HepG2 (cell line): ENCODE measurements at regions not wholly inside any gene's neighbourhood (a gene's known extent, or its start where the extent isn't known, plus 50 kb on each side); places are given as distances from the start of the nearest gene placed in this dataset.

Experiments
- ATAC-seq: fragments of 200-7000 bp; cut with Tn5 transposase; 3 replicates; pipeline ENCODE4 v1.9.1; 2020; ENCODE audit warnings: mild to moderate bottlenecking, moderate library complexity
- BruUV-seq: library from RNA; stranded (reverse); fragments of 400-500 nt; replicated peaks from 2 replicates; lab custom pipeline; 2021; lab: Mats Ljungman, UMichigan
- CTCF ChIA-PET: fragments of 300-600 bp; formaldehyde crosslinking; extraction: SDS; loops from one replicate; lab custom pipeline; 2021; ENCODE audit warnings: low total read pairs, inconsistent platforms, low intra/inter-chr PET ratio; lab: Yijun Ruan, JAX
- POLR2A ChIA-PET: fragments of 350-600 bp; sonication (Branson Sonifier 250); formaldehyde crosslinking; loops from one replicate; lab custom pipeline; 2020; ENCODE audit warnings: antibody characterized with exemption, inconsistent platforms; lab: Yijun Ruan, JAX
- DNase-seq: peaks from one replicate; pipeline ENCODE4 v3.0.0-alpha.2; 2015; ENCODE audit warnings: low spot score
- FAIRE-seq: peaks from 3 replicates; lab custom pipeline; 2011; peaks lifted over from hg19 to GRCh38; lab: Jason Lieb, UNC
- H2AFZ ChIP-seq: one replicate; pipeline ENCODE4 v1.6.1; 2011; ENCODE audit warnings: low read length, inconsistent platforms
- H3K27ac ChIP-seq: fragments of 300-600 bp; 3 replicates; pipeline ENCODE4 v1.8.0; 2011; ENCODE audit warnings: mixed run types, mild to moderate bottlenecking, mixed read lengths, low read length, inconsistent platforms; ENCODE audit not compliant: insufficient read depth; ENCODE audit errors: extremely low read length
- H3K27me3 ChIP-seq, 2 experiments: fragments of 200-600 bp in 1 of 2; 2 replicates in 1 of 2; 3 replicates in 1 of 2; pipeline versions ENCODE4 v1.6.0 to v1.8.0; 2011; ENCODE audit warnings: low read length in 2 of 2, mild to moderate bottlenecking in 2 of 2, moderate library complexity in 2 of 2, inconsistent platforms in 1 of 2; ENCODE audit not compliant: insufficient read depth in 2 of 2, control insufficient read depth in 1 of 2
- H3K36me3 ChIP-seq, 2 experiments: fragments of 200-600 bp in 1 of 2; replicated peaks in 1 of 2; 2 replicates in 1 of 2; 3 replicates in 1 of 2; pipeline versions ENCODE4 v1.5.1 to v1.8.0; 2011; ENCODE audit warnings: low read length in 2 of 2, inconsistent platforms in 1 of 2; ENCODE audit not compliant: insufficient read depth in 2 of 2, control insufficient read depth in 1 of 2
- H3K4me1 ChIP-seq: 2 replicates; pipeline ENCODE4 v1.5.1; 2012; ENCODE audit warnings: low read length, inconsistent platforms; ENCODE audit not compliant: insufficient read depth
- H3K4me2 ChIP-seq: 2 replicates; pipeline ENCODE4 v1.6.0; 2011; ENCODE audit warnings: low read depth, low read length, inconsistent platforms
- H3K4me3 ChIP-seq, 3 experiments: fragments of 200-600 bp in 1 of 3; sonication (generic), shearing (Covaris generic) in 1 of 3; replicated peaks in 1 of 3; 2 replicates each; pipeline ENCODE4 v1.5.1; 2011 to 2016; ENCODE audit warnings: low read length in 3 of 3, inconsistent platforms in 2 of 3, low read depth in 2 of 3, mild to moderate bottlenecking in 2 of 3, control low read depth in 1 of 3, mixed read lengths in 1 of 3; ENCODE audit not compliant: insufficient read depth in 1 of 3
- H3K79me2 ChIP-seq: one replicate; pipeline ENCODE4 v1.6.1; 2011; ENCODE audit warnings: low read length, inconsistent platforms; ENCODE audit not compliant: insufficient read depth
- H3K9ac ChIP-seq: 2 replicates; pipeline ENCODE4 v1.6.0; 2011; ENCODE audit warnings: mild to moderate bottlenecking, low read depth, low read length, inconsistent platforms; ENCODE audit not compliant: insufficient read depth
- H3K9me3 ChIP-seq: 2 replicates; pipeline ENCODE4 v1.5.1; 2012; ENCODE audit warnings: mild to moderate bottlenecking, low read length
- H4K20me1 ChIP-seq: 2 replicates; pipeline ENCODE4 v1.6.0; 2011; ENCODE audit warnings: inconsistent platforms, mild to moderate bottlenecking, low read length, moderate library complexity; ENCODE audit not compliant: insufficient read depth
- CENPT ChIP-seq: sonication (generic); formaldehyde crosslinking; IDR thresholded peaks from 2 replicates; pipeline ENCODE4 v1.8.0; 2022; ENCODE audit warnings: low read depth, mild to moderate bottlenecking, moderate library complexity, missing genetic modification reagents
- IRF2 ChIP-seq: IDR thresholded peaks from 2 replicates; pipeline ENCODE4 v1.6.1; 2018; ENCODE audit warnings: missing genetic modification reagents, missing compliant biosample characterization
- KDM1A ChIP-seq: IDR thresholded peaks from 2 replicates; pipeline ENCODE4 v1.6.1; 2016; ENCODE audit warnings: missing compliant biosample characterization
- NFE2L1 ChIP-seq: sonication (generic); formaldehyde crosslinking; IDR thresholded peaks from 2 replicates; pipeline ENCODE4 v1.4.0; 2020; ENCODE audit warnings: missing genetic modification reagents, mild to moderate bottlenecking, borderline replicate concordance
- SIX4 ChIP-seq: sonication (generic); formaldehyde crosslinking; IDR thresholded peaks from 2 replicates; pipeline ENCODE4 v1.4.0; 2020; ENCODE audit warnings: missing genetic modification reagents
- SMYD3 ChIP-seq: sonication (generic); formaldehyde crosslinking; IDR thresholded peaks from 2 replicates; pipeline ENCODE4 v1.8.1; 2023; ENCODE audit warnings: mild to moderate bottlenecking, missing genetic modification reagents
- ZBTB7B ChIP-seq: sonication (generic); formaldehyde crosslinking; IDR thresholded peaks from 2 replicates; pipeline ENCODE4 v1.4.0; 2020; ENCODE audit warnings: missing genetic modification reagents
- ZNF235 ChIP-seq: sonication (generic); formaldehyde crosslinking; IDR thresholded peaks from 2 replicates; pipeline ENCODE4 v1.8.1; 2023; ENCODE audit warnings: mild to moderate bottlenecking, missing genetic modification reagents, borderline replicate concordance
- ZNF746 ChIP-seq: sonication (generic); formaldehyde crosslinking; IDR thresholded peaks from 2 replicates; pipeline ENCODE4 v1.8.0; 2022; ENCODE audit warnings: mild to moderate bottlenecking, missing genetic modification reagents
- ZSCAN22 ChIP-seq: sonication (generic); formaldehyde crosslinking; IDR thresholded peaks from 2 replicates; pipeline ENCODE4 v1.4.0; 2020; ENCODE audit warnings: mild to moderate bottlenecking, missing genetic modification reagents
- WGBS: methylation state at CpG from one replicate; pipeline ENCODE4 v1.1.6; 2017; ENCODE audit warnings: low lambda C conversion rate; 5-methylcytosine and 5-hydroxymethylcytosine counted together
- in situ Hi-C: cut with HindIII; loops from 2 replicates; pipeline ENCODE4 v1.10.0; 2017; ENCODE audit warnings: low pct_unique_long_range_greater_than_20kb; ENCODE audit not compliant: extremely low pct_ligation_motif_present
- intact Hi-C: fragments of 100-400 bp; cut with micrococcal nuclease; formaldehyde crosslinking; loops from one replicate; pipeline ENCODE4 v1.10.0; 2022; ENCODE audit not compliant: unreplicated experiment
- TF ChIP-seq, protein P1 (sequence below): IDR thresholded peaks from 2 replicates; pipeline ENCODE4 v1.6.1; 2016; ENCODE audit warnings: low read depth
- TF ChIP-seq, protein P2 (sequence below): sonication (generic); formaldehyde crosslinking; IDR thresholded peaks from 2 replicates; pipeline ENCODE4 v1.8.0; 2022; ENCODE audit warnings: mild to moderate bottlenecking, missing genetic modification reagents, borderline replicate concordance
- TF ChIP-seq, protein P3 (sequence below): sonication (generic); formaldehyde crosslinking; IDR thresholded peaks from 2 replicates; pipeline ENCODE4 v1.4.0; 2020; ENCODE audit warnings: missing genetic modification reagents
- TF ChIP-seq, protein P4 (sequence below): sonication (generic); formaldehyde crosslinking; IDR thresholded peaks from 2 replicates; pipeline ENCODE4 v1.5.0; 2020; ENCODE audit warnings: missing genetic modification reagents
- TF ChIP-seq, protein P5 (sequence below): sonication (generic); formaldehyde crosslinking; IDR thresholded peaks from 2 replicates; pipeline ENCODE4 v1.4.0; 2020; ENCODE audit warnings: mild to moderate bottlenecking, missing genetic modification reagents

DNA sequence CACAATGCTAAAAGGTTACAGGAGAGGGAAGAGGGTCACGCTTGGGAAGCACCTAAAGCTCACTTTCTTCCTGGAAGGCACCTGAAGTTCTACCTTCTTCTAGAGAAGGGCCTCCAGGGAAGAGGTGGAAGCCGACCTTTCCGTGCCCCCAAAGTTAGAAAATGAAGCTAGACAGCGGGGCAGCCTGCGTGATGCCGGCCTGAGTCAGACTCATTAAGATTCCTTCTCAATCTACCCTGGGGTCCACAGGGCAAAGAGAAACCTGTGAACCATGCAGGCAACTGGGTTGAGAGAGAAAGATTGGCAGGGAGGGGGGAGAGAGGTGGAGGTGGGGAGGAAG, 54.8 kb upstream of the CCDC167 start:
- Histone ChIP-seq H4K20me1 (no peaks in the 10 kb centered on the region), H3K27ac (no peak overlapping the region), H3K4me2 (no peak overlapping the region), H3K36me3 (no peaks in the 10 kb centered on the region), H3K9ac (no peak overlapping the region), H3K79me2 (no peaks in the 10 kb centered on the region), H3K4me1 (no peaks in the 10 kb centered on the region), H3K9me3 (no peaks in the 10 kb centered on the region), H3K27me3 (peaks cover 13 to 76% of the 10 kb centered on the region in 2 experiments), H3K4me3 (no peak overlapping the region), H2AFZ (no peak overlapping the region)
- in situ Hi-C loops = no loop called here
- ATAC-seq (no peak), FAIRE-seq (no peak), DNase-seq (no peak)
- intact Hi-C loops = no loop called here
- WGBS = 7% methylated on average over 6 of the region's 6 CpGs
- BruUV-seq = no TSS peak
- POLR2A ChIA-PET = no interaction called here
- CTCF ChIA-PET = no interaction called here
- TF ChIP-seq ZBTB7B (CRISPR knock-in tag) (no peak), ZNF235 (CRISPR knock-in tag) (no peak), IRF2 (CRISPR knock-in tag) (no peak), ZNF746 (CRISPR knock-in tag) (no peak), NFE2L1 (no peak), ZSCAN22 (no peak), KDM1A (CRISPR knock-in tag) (no peak), CENPT (CRISPR knock-in tag) (no peak), SIX4 (CRISPR knock-in tag) (no peak), SMYD3 (CRISPR knock-in tag) (no peak)
- TF ChIP-seq, protein P1, sequence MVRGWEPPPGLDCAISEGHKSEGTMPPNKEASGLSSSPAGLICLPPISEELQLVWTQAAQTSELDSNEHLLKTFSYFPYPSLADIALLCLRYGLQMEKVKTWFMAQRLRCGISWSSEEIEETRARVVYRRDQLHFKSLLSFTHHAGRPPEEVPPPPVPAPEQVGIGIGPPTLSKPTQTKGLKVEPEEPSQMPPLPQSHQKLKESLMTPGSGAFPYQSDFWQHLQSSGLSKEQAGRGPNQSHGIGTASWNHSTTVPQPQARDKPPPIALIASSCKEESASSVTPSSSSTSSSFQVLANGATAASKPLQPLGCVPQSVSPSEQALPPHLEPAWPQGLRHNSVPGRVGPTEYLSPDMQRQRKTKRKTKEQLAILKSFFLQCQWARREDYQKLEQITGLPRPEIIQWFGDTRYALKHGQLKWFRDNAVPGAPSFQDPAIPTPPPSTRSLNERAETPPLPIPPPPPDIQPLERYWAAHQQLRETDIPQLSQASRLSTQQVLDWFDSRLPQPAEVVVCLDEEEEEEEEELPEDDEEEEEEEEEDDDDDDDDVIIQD = no peak
- TF ChIP-seq, protein P2, sequence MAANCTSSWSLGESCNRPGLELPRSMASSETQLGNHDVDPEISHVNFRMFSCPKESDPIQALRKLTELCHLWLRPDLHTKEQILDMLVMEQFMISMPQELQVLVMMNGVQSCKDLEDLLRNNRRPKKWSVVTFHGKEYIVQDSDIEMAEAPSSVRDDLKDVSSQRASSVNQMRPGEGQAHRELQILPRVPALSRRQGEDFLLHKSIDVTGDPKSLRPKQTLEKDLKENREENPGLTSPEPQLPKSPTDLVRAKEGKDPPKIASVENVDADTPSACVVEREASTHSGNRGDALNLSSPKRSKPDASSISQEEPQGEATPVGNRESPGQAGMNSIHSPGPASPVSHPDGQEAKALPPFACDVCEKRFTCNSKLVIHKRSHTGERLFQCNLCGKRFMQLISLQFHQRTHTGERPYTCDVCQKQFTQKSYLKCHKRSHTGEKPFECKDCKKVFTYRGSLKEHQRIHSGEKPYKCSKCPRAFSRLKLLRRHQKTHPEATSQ (CRISPR knock-in tag) = no peak
- TF ChIP-seq, protein P3, sequence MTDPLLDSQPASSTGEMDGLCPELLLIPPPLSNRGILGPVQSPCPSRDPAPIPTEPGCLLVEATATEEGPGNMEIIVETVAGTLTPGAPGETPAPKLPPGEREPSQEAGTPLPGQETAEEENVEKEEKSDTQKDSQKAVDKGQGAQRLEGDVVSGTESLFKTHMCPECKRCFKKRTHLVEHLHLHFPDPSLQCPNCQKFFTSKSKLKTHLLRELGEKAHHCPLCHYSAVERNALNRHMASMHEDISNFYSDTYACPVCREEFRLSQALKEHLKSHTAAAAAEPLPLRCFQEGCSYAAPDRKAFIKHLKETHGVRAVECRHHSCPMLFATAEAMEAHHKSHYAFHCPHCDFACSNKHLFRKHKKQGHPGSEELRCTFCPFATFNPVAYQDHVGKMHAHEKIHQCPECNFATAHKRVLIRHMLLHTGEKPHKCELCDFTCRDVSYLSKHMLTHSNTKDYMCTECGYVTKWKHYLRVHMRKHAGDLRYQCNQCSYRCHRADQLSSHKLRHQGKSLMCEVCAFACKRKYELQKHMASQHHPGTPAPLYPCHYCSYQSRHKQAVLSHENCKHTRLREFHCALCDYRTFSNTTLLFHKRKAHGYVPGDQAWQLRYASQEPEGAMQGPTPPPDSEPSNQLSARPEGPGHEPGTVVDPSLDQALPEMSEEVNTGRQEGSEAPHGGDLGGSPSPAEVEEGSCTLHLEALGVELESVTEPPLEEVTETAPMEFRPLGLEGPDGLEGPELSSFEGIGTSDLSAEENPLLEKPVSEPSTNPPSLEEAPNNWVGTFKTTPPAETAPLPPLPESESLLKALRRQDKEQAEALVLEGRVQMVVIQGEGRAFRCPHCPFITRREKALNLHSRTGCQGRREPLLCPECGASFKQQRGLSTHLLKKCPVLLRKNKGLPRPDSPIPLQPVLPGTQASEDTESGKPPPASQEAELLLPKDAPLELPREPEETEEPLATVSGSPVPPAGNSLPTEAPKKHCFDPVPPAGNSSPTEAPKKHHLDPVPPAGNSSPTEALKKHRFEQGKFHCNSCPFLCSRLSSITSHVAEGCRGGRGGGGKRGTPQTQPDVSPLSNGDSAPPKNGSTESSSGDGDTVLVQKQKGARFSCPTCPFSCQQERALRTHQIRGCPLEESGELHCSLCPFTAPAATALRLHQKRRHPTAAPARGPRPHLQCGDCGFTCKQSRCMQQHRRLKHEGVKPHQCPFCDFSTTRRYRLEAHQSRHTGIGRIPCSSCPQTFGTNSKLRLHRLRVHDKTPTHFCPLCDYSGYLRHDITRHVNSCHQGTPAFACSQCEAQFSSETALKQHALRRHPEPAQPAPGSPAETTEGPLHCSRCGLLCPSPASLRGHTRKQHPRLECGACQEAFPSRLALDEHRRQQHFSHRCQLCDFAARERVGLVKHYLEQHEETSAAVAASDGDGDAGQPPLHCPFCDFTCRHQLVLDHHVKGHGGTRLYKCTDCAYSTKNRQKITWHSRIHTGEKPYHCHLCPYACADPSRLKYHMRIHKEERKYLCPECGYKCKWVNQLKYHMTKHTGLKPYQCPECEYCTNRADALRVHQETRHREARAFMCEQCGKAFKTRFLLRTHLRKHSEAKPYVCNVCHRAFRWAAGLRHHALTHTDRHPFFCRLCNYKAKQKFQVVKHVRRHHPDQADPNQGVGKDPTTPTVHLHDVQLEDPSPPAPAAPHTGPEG (CRISPR knock-in tag) = no peak
- TF ChIP-seq, protein P4, sequence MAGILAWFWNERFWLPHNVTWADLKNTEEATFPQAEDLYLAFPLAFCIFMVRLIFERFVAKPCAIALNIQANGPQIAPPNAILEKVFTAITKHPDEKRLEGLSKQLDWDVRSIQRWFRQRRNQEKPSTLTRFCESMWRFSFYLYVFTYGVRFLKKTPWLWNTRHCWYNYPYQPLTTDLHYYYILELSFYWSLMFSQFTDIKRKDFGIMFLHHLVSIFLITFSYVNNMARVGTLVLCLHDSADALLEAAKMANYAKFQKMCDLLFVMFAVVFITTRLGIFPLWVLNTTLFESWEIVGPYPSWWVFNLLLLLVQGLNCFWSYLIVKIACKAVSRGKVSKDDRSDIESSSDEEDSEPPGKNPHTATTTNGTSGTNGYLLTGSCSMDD = no peak
- TF ChIP-seq, protein P5, sequence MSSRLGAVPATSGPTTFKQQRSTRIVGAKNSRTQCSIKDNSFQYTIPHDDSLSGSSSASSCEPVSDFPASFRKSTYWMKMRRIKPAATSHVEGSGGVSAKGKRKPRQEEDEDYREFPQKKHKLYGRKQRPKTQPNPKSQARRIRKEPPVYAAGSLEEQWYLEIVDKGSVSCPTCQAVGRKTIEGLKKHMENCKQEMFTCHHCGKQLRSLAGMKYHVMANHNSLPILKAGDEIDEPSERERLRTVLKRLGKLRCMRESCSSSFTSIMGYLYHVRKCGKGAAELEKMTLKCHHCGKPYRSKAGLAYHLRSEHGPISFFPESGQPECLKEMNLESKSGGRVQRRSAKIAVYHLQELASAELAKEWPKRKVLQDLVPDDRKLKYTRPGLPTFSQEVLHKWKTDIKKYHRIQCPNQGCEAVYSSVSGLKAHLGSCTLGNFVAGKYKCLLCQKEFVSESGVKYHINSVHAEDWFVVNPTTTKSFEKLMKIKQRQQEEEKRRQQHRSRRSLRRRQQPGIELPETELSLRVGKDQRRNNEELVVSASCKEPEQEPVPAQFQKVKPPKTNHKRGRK (CRISPR knock-in tag) = no peak
